ENCODE measurements at regions not wholly inside any gene's neighbourhood (a gene's known extent, or its start where the extent isn't known, plus 50 kb on each side); places are given as distances from the start of the nearest gene placed in this dataset.

GRCh38 chr13:106619688-106620555, 52.0 kb upstream of the ARGLU1 start:
- peak; percentile 81 for DNase-seq (ENCODE audit: low spot score)

Data from Ammon's horn (tissue), 1 donor.